ENCODE measurements at regions not wholly inside any gene's neighbourhood (a gene's known extent, or its start where the extent isn't known, plus 50 kb on each side); places are given as distances from the start of the nearest gene placed in this dataset.

DNA sequence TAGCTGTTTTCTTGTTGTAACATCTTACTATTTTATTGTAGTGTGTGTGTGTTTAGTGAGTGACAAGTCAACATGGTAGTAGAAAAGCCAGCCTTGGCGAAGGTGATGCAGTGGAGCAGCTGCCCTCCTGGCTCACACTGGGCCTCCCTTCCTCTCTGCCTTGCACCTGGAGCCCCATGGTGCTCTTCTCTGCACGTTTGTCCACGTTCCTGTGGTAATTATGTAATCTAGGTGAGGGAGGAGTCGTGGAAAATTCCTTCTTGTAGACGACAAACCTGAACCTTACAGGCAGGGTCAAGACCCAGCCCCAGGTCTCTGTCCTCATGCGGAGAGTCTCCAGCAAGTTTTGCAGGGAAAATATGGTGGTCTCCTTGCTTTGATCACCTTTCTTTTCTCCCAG, 348.3 kb upstream of the MKI67 start:
- TF ChIP-seq SIN3A (IDR thresholded peaks at IDR 0.05; ENCODE audit: borderline replicate concordance, insufficient read depth, low read length) (no peak), POLR2AphosphoS5 (IDR thresholded peaks at IDR 0.05; ENCODE audit: low read depth, low read length) (no peak), TAF1 (IDR thresholded peaks at IDR 0.05; ENCODE audit: borderline replicate concordance, insufficient read depth, low read length) (no peak), FOXP2 (optimal IDR thresholded peaks at IDR 0.05; ENCODE audit: borderline replicate concordance, extremely low read depth, extremely low read length, insufficient read depth) (no peak)
- TF ChIP-seq, protein P1, sequence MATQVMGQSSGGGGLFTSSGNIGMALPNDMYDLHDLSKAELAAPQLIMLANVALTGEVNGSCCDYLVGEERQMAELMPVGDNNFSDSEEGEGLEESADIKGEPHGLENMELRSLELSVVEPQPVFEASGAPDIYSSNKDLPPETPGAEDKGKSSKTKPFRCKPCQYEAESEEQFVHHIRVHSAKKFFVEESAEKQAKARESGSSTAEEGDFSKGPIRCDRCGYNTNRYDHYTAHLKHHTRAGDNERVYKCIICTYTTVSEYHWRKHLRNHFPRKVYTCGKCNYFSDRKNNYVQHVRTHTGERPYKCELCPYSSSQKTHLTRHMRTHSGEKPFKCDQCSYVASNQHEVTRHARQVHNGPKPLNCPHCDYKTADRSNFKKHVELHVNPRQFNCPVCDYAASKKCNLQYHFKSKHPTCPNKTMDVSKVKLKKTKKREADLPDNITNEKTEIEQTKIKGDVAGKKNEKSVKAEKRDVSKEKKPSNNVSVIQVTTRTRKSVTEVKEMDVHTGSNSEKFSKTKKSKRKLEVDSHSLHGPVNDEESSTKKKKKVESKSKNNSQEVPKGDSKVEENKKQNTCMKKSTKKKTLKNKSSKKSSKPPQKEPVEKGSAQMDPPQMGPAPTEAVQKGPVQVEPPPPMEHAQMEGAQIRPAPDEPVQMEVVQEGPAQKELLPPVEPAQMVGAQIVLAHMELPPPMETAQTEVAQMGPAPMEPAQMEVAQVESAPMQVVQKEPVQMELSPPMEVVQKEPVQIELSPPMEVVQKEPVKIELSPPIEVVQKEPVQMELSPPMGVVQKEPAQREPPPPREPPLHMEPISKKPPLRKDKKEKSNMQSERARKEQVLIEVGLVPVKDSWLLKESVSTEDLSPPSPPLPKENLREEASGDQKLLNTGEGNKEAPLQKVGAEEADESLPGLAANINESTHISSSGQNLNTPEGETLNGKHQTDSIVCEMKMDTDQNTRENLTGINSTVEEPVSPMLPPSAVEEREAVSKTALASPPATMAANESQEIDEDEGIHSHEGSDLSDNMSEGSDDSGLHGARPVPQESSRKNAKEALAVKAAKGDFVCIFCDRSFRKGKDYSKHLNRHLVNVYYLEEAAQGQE (IDR thresholded peaks at IDR 0.05; ENCODE audit: insufficient read depth in 1 of 2, low read depth in 2 of 2, low read length in 2 of 2) = no peak

DNA sequence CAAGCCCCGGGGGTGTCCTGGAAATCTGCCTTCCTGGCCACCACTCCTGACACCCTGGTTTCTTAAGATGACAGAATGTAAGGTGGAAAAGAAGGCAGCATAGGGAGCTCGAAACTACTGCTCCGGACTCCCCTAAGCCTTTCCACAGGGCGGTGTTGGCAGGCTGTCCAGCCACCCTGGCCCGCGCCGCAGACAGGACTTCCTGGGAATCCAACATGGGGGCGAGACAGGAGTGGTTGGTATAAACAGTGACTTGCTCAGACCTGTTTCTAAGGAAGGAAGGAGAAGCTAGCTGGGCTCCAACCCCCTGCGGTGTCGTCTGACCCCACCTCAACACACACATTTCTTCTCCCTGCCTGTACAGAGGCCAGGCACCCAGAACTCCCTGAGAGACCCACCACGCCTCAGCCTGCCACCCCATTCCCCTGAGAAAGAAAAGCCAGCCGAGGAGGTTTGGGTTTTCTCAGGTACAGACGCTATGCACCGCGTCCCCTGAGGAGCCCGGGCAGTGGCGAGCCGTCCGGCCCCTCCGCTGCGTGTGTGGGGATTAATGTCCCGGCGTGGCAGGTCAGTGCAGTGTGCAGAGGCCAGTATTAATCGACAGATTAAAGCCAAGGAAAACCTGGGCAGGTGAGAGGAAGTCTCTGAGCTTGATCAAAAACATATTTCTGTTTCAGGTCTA, 349.6 kb upstream of the MKI67 start:
- no peak for TF ChIP-seq TAF1 (IDR thresholded peaks at IDR 0.05; ENCODE audit: borderline replicate concordance, insufficient read depth, low read length)
- TF ChIP-seq POLR2AphosphoS5 (IDR thresholded peaks at IDR 0.05; ENCODE audit: low read depth, low read length) = no peak
- no peak for TF ChIP-seq FOXP2 (optimal IDR thresholded peaks at IDR 0.05; ENCODE audit: borderline replicate concordance, extremely low read depth, extremely low read length, insufficient read depth)
- TF ChIP-seq, protein P1 (IDR thresholded peaks at IDR 0.05; ENCODE audit: insufficient read depth in 1 of 2, low read depth in 2 of 2, low read length in 2 of 2) = no peak
- no peak for TF ChIP-seq SIN3A (IDR thresholded peaks at IDR 0.05; ENCODE audit: borderline replicate concordance, insufficient read depth, low read length)

DNA sequence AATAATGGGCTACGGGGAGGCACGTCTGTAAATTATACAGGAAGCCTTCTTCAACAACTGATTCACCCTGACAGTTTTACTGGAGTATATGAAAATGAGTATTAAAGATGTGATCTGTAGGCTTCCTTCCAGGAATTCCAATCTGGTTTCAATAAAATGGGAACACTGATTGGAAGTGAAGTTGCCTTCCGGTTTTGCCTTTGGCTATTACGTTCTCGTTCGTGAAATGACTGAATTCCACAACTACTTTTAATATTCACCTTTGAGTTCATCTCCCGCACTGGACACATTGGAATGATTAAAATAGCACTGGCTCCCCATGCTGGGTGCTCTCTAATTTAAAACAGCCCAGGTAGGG, 350.1 kb upstream of the MKI67 start:
- TF ChIP-seq, protein P1 (IDR thresholded peaks at IDR 0.05; ENCODE audit: insufficient read depth in 1 of 2, low read depth in 2 of 2, low read length in 2 of 2) = no peak
- no peak for TF ChIP-seq SIN3A (IDR thresholded peaks at IDR 0.05; ENCODE audit: borderline replicate concordance, insufficient read depth, low read length)

DNA sequence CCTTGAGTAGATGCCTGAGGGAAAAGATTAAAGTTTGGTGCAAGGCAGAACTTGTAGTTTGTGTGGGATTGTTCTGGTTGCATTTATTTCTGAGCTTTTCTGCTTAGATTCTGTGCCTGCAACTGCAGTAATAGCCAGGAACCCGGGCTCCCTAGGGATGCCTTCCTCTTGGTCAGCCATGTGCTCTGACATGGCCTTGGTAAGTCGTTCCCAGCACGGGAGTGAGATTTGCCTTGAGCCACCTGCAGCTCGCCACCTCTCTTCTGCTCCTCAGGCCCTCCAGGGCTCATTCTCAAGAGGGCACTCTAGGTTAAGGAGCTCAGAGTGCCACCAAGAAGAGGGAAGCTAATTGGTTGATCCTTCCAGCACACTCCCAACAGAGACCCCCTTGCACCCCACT, 350.6 kb upstream of the MKI67 start:
- no peak for TF ChIP-seq POLR2AphosphoS5 (IDR thresholded peaks at IDR 0.05; ENCODE audit: low read depth, low read length)
- TF ChIP-seq, protein P1 (IDR thresholded peaks at IDR 0.05; ENCODE audit: insufficient read depth in 1 of 2, low read depth in 2 of 2, low read length in 2 of 2) = no peak
- TF ChIP-seq TAF1 (IDR thresholded peaks at IDR 0.05; ENCODE audit: borderline replicate concordance, insufficient read depth, low read length) = no peak
- TF ChIP-seq SIN3A (IDR thresholded peaks at IDR 0.05; ENCODE audit: borderline replicate concordance, insufficient read depth, low read length) = no peak
- no peak for TF ChIP-seq FOXP2 (optimal IDR thresholded peaks at IDR 0.05; ENCODE audit: borderline replicate concordance, extremely low read depth, extremely low read length, insufficient read depth)

DNA sequence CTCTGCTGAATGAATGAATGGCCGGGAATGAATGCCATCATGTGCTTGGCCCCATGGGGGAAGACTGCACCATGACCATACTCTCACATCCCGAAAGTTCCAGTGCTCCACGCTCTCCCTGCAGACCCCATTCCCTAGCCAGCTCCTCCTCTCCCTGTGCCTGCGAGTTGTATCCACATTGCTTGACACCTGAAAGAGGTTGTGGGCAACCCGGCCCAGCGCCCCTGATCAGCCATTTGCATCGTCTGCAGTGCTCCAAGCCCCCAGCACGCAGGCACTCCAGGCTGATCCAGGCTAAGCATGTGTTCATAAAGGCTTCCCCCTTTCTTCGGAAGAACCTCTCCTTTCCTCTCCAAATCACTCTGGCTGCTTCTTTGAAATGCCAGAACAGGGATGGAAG, 354.4 kb upstream of the MKI67 start:
- no peak for TF ChIP-seq SIN3A (IDR thresholded peaks at IDR 0.05; ENCODE audit: borderline replicate concordance, insufficient read depth, low read length)

Measured in PFSK-1 (cell line).